Inferior parietal cortex (tissue), 1 donor: ENCODE measurements at regions not wholly inside any gene's neighbourhood (a gene's known extent, or its start where the extent isn't known, plus 50 kb on each side); places are given as distances from the start of the nearest gene placed in this dataset.
A peak's percentile ranks its signal among the peaks of the same experiment; 100 is the strongest.
"Not testable (repeated sequence)": the region's sequence is repeated elsewhere in the genome, so short reads cannot be mapped to it uniquely, and the experiment has no call there.

Source experiments
- DNase-seq: peaks from one replicate; pipeline ENCODE4 v3.0.0-alpha.2; 2016; ENCODE audit errors: extremely low spot score

GRCh38 chr1:228796945-228797344, 61.7 kb downstream of the RHOU start:
- DNase-seq = not testable (repeated sequence)

GRCh38 chr1:228798035-228798434, 62.8 kb downstream of the RHOU start:
- no peak for DNase-seq

GRCh38 chr1:228798548-228798947, 63.3 kb downstream of the RHOU start:
- DNase-seq = no peak

- no peak for DNase-seq
These were observed 64.6 kb downstream of the RHOU start for GRCh38 chr1:228799924-228800323.

GRCh38 chr1:228801068-228801467, 65.8 kb downstream of the RHOU start:
- DNase-seq = no peak

GRCh38 chr1:228802386-228803220, 67.3 kb downstream of the RHOU start:
- DNase-seq = peak; percentile 22

GRCh38 chr1:228803421-228803820, 68.1 kb downstream of the RHOU start:
- DNase-seq = no peak

GRCh38 chr1:228804173-228804572, 68.9 kb downstream of the RHOU start:
- DNase-seq = no peak

- DNase-seq = no peak
These were observed 69.5 kb downstream of the RHOU start for GRCh38 chr1:228804640-228805413.

- DNase-seq = no peak
These were observed 72.8 kb downstream of the RHOU start for GRCh38 chr1:228807904-228808605.

GRCh38 chr1:228809621-228810394, 74.5 kb downstream of the RHOU start:
- DNase-seq = no peak

- DNase-seq = no peak
These were observed 75.1 kb downstream of the RHOU start for GRCh38 chr1:228810395-228810758.

GRCh38 chr1:228810878-228811711, 75.8 kb downstream of the RHOU start:
- DNase-seq = peak; percentile 45

GRCh38 chr1:228811712-228812305, 76.5 kb downstream of the RHOU start:
- DNase-seq = no peak

GRCh38 chr1:228812961-228813360, 77.7 kb downstream of the RHOU start:
- no peak for DNase-seq

GRCh38 chr1:228814176-228814575, 78.9 kb downstream of the RHOU start:
- DNase-seq = no peak

GRCh38 chr1:228818296-228818695, 83.0 kb downstream of the RHOU start:
- DNase-seq = no peak

- no peak for DNase-seq
These were observed 83.8 kb downstream of the RHOU start for GRCh38 chr1:228818928-228819630.

- DNase-seq = no peak
These were observed 86.0 kb downstream of the RHOU start for GRCh38 chr1:228821252-228821651.

- DNase-seq = no peak
These were observed 87.9 kb downstream of the RHOU start for GRCh38 chr1:228823200-228823599.
